ENCODE measurements at regions not wholly inside any gene's neighbourhood (a gene's known extent, or its start where the extent isn't known, plus 50 kb on each side); places are given as distances from the start of the nearest gene placed in this dataset.

DNA sequence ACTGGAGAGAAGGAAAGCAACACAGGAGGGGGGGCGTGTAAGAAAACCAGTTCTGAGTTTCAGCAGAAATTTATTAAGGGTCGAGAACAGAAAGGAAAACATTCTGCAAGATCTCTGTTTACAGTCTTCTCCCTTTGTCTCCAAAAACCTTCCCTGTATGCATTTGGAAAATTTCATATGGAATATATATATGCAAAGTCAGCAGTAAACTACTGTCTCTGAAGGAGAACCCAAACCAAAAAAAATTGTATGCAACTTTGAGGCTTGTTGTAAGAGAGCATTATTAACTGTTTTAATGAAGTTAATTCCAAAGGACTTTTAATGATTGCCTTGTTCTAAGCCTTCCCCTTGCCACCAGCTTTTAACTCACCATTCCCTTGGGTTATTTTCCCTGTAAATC is 238.2 kb upstream of the GPR149 start:
- DNase-seq = no peak
- Histone ChIP-seq H2AFZ (no peak overlapping the region), H3K27ac (no peak overlapping the region), H3K27me3 (ENCODE audit: insufficient read depth, low read depth) (no peaks in the 10 kb centered on the region), H3K4me1 (replicated peaks; ENCODE audit: insufficient read depth) (no peaks in the 10 kb centered on the region), H3K9me3 (ENCODE audit: insufficient read depth, low read depth) (no peaks in the 10 kb centered on the region), H3F3A (ENCODE audit: insufficient read depth, low read depth) (no peaks in the 10 kb centered on the region), H4K20me1 (ENCODE audit: insufficient read depth) (no peaks in the 10 kb centered on the region), H3K36me3 (ENCODE audit: low read depth) (no peaks in the 10 kb centered on the region), H3K9me2 (ENCODE audit: insufficient read depth) (no peaks in the 10 kb centered on the region), H3K4me3 (no peak overlapping the region), H3K4me2 (no peak overlapping the region), H3K79me2 (ENCODE audit: low read depth) (no peaks in the 10 kb centered on the region)
- intact Hi-C loops (cut with micrococcal nuclease; ENCODE audit: unreplicated experiment) = no loop called here
- TF ChIP-seq EZH2 (IDR thresholded peaks at IDR 0.05; ENCODE audit: low read depth) = no peak
- TF ChIP-seq, protein P1, sequence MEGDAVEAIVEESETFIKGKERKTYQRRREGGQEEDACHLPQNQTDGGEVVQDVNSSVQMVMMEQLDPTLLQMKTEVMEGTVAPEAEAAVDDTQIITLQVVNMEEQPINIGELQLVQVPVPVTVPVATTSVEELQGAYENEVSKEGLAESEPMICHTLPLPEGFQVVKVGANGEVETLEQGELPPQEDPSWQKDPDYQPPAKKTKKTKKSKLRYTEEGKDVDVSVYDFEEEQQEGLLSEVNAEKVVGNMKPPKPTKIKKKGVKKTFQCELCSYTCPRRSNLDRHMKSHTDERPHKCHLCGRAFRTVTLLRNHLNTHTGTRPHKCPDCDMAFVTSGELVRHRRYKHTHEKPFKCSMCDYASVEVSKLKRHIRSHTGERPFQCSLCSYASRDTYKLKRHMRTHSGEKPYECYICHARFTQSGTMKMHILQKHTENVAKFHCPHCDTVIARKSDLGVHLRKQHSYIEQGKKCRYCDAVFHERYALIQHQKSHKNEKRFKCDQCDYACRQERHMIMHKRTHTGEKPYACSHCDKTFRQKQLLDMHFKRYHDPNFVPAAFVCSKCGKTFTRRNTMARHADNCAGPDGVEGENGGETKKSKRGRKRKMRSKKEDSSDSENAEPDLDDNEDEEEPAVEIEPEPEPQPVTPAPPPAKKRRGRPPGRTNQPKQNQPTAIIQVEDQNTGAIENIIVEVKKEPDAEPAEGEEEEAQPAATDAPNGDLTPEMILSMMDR (conservative IDR thresholded peaks at IDR 0.05) = no peak
- ChIA-PET CTCF (no interaction called here), POLR2A (ENCODE audit: unreplicated experiment) (interaction anchor here (0.6 kb wide), 1 partner anchor 10 kb away, joined by 3 read pairs; no protein-coding TSS in a partner anchor)
- no TSS peak for BruUV-seq (replicated peaks)

DNA sequence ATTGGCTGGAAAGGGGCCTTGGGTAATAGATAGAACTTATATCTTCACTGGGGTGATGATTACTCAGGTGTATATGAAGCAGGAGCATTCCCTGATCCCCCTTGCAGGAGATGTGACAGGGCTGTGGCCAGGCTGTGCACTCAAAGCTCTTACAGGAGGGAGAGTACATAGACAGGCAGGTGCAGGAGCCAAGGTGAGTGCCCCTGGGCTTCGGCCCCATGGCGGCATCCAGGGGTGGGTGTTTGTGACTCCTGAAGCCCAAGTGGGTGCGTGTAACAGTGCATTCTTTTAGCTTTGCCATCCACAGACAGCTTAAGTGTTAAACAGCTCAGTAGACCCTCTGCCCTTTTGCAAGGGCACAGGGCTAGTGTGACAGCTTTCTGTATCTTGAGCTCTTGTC is 236.6 kb upstream of the GPR149 start:
- H3K27ac ChIP-seq = no peak overlapping the region
- no peaks in the 10 kb centered on the region for H3K9me3 ChIP-seq (ENCODE audit: insufficient read depth, low read depth)
- CTCF ChIA-PET = no interaction called here
- no peak for DNase-seq
- POLR2A ChIA-PET (ENCODE audit: unreplicated experiment) = no interaction called here
- H3K27me3 ChIP-seq (ENCODE audit: insufficient read depth, low read depth) = no peaks in the 10 kb centered on the region
- no peak overlapping the region for H2AFZ ChIP-seq
- H3K9me2 ChIP-seq (ENCODE audit: insufficient read depth) = no peaks in the 10 kb centered on the region
- no peaks in the 10 kb centered on the region for H3K4me1 ChIP-seq (replicated peaks; ENCODE audit: insufficient read depth)
- no peak overlapping the region for H3K4me3 ChIP-seq
- BruUV-seq (replicated peaks) = no TSS peak
- intact Hi-C loops (cut with micrococcal nuclease; ENCODE audit: unreplicated experiment) = no loop called here
- H4K20me1 ChIP-seq (ENCODE audit: insufficient read depth) = no peaks in the 10 kb centered on the region
- no peak for TF ChIP-seq EZH2 (IDR thresholded peaks at IDR 0.05; ENCODE audit: low read depth)
- TF ChIP-seq, protein P1 (conservative IDR thresholded peaks at IDR 0.05) = no peak
- H3F3A ChIP-seq (ENCODE audit: insufficient read depth, low read depth) = no peaks in the 10 kb centered on the region
- no peaks in the 10 kb centered on the region for H3K36me3 ChIP-seq (ENCODE audit: low read depth)
- H3K79me2 ChIP-seq (ENCODE audit: low read depth) = no peaks in the 10 kb centered on the region
- H3K4me2 ChIP-seq = no peak overlapping the region

DNA sequence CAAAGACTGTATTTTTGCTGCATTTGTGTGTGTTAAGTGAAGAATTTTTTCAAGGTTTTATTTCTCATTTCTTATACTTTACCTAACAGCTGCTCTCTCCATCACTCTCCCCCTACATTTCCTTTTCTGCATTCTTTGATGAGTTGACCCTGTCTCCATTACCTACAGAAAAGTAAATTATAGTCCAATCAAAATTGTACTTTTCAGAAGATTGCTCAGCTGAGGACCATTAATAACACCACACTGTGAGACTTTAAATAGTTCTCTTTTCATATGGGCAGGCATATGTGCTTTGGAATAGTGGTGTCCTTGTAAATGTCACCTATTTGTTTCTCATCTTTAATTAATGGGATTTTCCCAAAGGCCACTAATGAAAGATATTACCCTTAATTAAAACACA is 234.7 kb upstream of the GPR149 start:
- Histone ChIP-seq H3K4me1 (replicated peaks; ENCODE audit: insufficient read depth) (no peaks in the 10 kb centered on the region), H3K4me3 (no peak overlapping the region), H3K27ac (no peak overlapping the region), H3K9me2 (ENCODE audit: insufficient read depth) (no peaks in the 10 kb centered on the region), H3K4me2 (no peak overlapping the region), H3K79me2 (ENCODE audit: low read depth) (no peaks in the 10 kb centered on the region), H3K9me3 (ENCODE audit: insufficient read depth, low read depth) (no peaks in the 10 kb centered on the region), H3K27me3 (ENCODE audit: insufficient read depth, low read depth) (no peaks in the 10 kb centered on the region), H3F3A (ENCODE audit: insufficient read depth, low read depth) (no peaks in the 10 kb centered on the region), H3K36me3 (ENCODE audit: low read depth) (no peaks in the 10 kb centered on the region), H2AFZ (no peak overlapping the region), H4K20me1 (ENCODE audit: insufficient read depth) (no peaks in the 10 kb centered on the region)
- no peak for TF ChIP-seq EZH2 (IDR thresholded peaks at IDR 0.05; ENCODE audit: low read depth)
- TF ChIP-seq, protein P1 (conservative IDR thresholded peaks at IDR 0.05) = no peak
- ChIA-PET POLR2A (ENCODE audit: unreplicated experiment) (no interaction called here), CTCF (no interaction called here)
- DNase-seq = no peak
- intact Hi-C loops (cut with micrococcal nuclease; ENCODE audit: unreplicated experiment) = no loop called here
- BruUV-seq (replicated peaks) = no TSS peak

All from PC-9 (cell line).